Cardiac fibroblast (primary cell): ENCODE measurements at regions not wholly inside any gene's neighbourhood (a gene's known extent, or its start where the extent isn't known, plus 50 kb on each side); places are given as distances from the start of the nearest gene placed in this dataset.

Experiments used
- DNase-seq, 2 donors: peaks; one replicate each; pipeline versions ENCODE4 v3.0.0 to v3.0.0-alpha.2; 2010; ENCODE audit warnings: low read depth in 2 of 2
- H3K4me3 ChIP-seq, 2 donors: replicated peaks in 1 of 2; 1 replicate in 1 of 2; 2 replicates in 1 of 2; pipeline ENCODE4 v1.5.1; 2011; ENCODE audit warnings: low read depth in 2 of 2, low read length in 2 of 2, mild to moderate bottlenecking in 2 of 2, moderate library complexity in 1 of 2
- CTCF ChIP-seq: IDR thresholded peaks from one replicate; pipeline ENCODE4 v1.5.1; 2011; ENCODE audit warnings: low read depth, mild to moderate bottlenecking, low read length, inconsistent platforms

GRCh38 chr17:34107019-34107418 is 148.1 kb upstream of the CCL2 start:
- TF ChIP-seq CTCF: no peak
- no peak for DNase-seq
- H3K4me3 ChIP-seq: no peak overlapping the region

GRCh38 chr17:34110315-34110714 is 144.8 kb upstream of the CCL2 start:
- no peak for DNase-seq
- H3K4me3 ChIP-seq: no peak overlapping the region
- no peak for TF ChIP-seq CTCF

- H3K4me3 ChIP-seq: no peak overlapping the region
- no peak for TF ChIP-seq CTCF
- DNase-seq: no peak
These were observed 142.0 kb upstream of the CCL2 start for GRCh38 chr17:34113089-34113488.

GRCh38 chr17:34114174-34114573 is 140.9 kb upstream of the CCL2 start:
- no peak for TF ChIP-seq CTCF
- DNase-seq: no peak
- H3K4me3 ChIP-seq: no peak overlapping the region

- DNase-seq: no peak
- no peak for TF ChIP-seq CTCF
These were observed 138.8 kb upstream of the CCL2 start for GRCh38 chr17:34116306-34116705.

GRCh38 chr17:34117332-34117731 is 137.8 kb upstream of the CCL2 start:
- DNase-seq: no peak
- no peak for TF ChIP-seq CTCF
- no peak overlapping the region for H3K4me3 ChIP-seq

More at GRCh38 chr17:34116306-34116705, 138.8 kb upstream of the CCL2 start:
- no peak overlapping the region for H3K4me3 ChIP-seq

- TF ChIP-seq CTCF: no peak
- no peak for DNase-seq
These were observed 137.3 kb upstream of the CCL2 start for GRCh38 chr17:34117811-34118210.

More at GRCh38 chr17:34117811-34118210, 137.3 kb upstream of the CCL2 start:
- H3K4me3 ChIP-seq: no peak overlapping the region
